HCT116 (cell line): ENCODE measurements at regions not wholly inside any gene's neighbourhood (a gene's known extent, or its start where the extent isn't known, plus 50 kb on each side); places are given as distances from the start of the nearest gene placed in this dataset.

Experiments used
- CTCF ChIP-seq, 3 experiments: fragments of 200-600 bp in 1 of 3; sonication (generic) in 1 of 3; IDR thresholded peaks in 2 of 3; conservative IDR thresholded peaks in 1 of 3; 2 replicates each; pipeline ENCODE4 v1.5.1; 2012 to 2017; ENCODE audit warnings: low read depth in 2 of 3, low read length in 2 of 3, antibody characterized with exemption in 1 of 3, borderline replicate concordance in 1 of 3, control low read depth in 1 of 3, mild to moderate bottlenecking in 1 of 3, mixed read lengths in 1 of 3, mixed run types in 1 of 3, moderate library complexity in 1 of 3; ENCODE audit not compliant: insufficient read depth in 1 of 3
- ELF1 ChIP-seq: IDR thresholded peaks from 2 replicates; pipeline ENCODE4 v1.6.1; 2012; ENCODE audit warnings: low read depth, borderline replicate concordance
- EZH2 ChIP-seq: fragments of 200-600 bp; sonication (generic); IDR thresholded peaks from 2 replicates; pipeline ENCODE4 v1.6.1; 2017; ENCODE audit warnings: antibody characterized with exemption, mixed run types
- FOSL1 ChIP-seq: IDR thresholded peaks from 2 replicates; pipeline ENCODE4 v1.6.1; 2012; ENCODE audit warnings: low read depth
- MAX ChIP-seq: IDR thresholded peaks from 2 replicates; pipeline ENCODE4 v1.6.1; 2012
- POLR2A ChIP-seq: IDR thresholded peaks from 2 replicates; pipeline ENCODE4 v1.7.0; 2011; ENCODE audit warnings: borderline replicate concordance; ENCODE audit not compliant: insufficient read depth, insufficient read length; ENCODE audit errors: extremely low read depth
- POLR2AphosphoS5 ChIP-seq: IDR thresholded peaks from 2 replicates; pipeline ENCODE4 v1.6.1; 2011; ENCODE audit warnings: mild to moderate bottlenecking, low read depth, low read length, moderate library complexity
- SIN3A ChIP-seq: IDR thresholded peaks from 2 replicates; pipeline ENCODE4 v1.6.1; 2012; ENCODE audit warnings: low read depth
- SP1 ChIP-seq: IDR thresholded peaks from 2 replicates; pipeline ENCODE4 v1.6.1; 2012; ENCODE audit warnings: low read depth
- TCF7L2 ChIP-seq: IDR thresholded peaks from 2 replicates; pipeline ENCODE4 v1.7.0; 2011; ENCODE audit warnings: borderline replicate concordance, inconsistent platforms; ENCODE audit not compliant: insufficient read depth, insufficient read length; ENCODE audit errors: extremely low read depth
- ZBTB33 ChIP-seq: IDR thresholded peaks from 2 replicates; pipeline ENCODE4 v1.6.1; 2011; ENCODE audit warnings: mild to moderate bottlenecking, low read length, moderate library complexity; ENCODE audit not compliant: insufficient replicate concordance; ENCODE audit errors: extremely low read depth

GRCh38 chr6:137727216-137727765 is 139.8 kb upstream of the TNFAIP3 start:
- TF ChIP-seq ELF1 (no peak), CTCF (IDR thresholded peaks at IDR 0.05 in 2 of 3, conservative IDR thresholded peaks at IDR 0.05 in 1 of 3; ENCODE audit: borderline replicate concordance in 1 of 3, insufficient read depth in 1 of 3, low read depth in 2 of 3, low read length in 2 of 3) (no peak), EZH2 (no peak), MAX (no peak), FOSL1 (no peak), POLR2A (no peak), POLR2AphosphoS5 (no peak), SP1 (no peak), TCF7L2 (no peak), SIN3A (no peak), ZBTB33 (no peak)
